ENCODE measurements at regions not wholly inside any gene's neighbourhood (a gene's known extent, or its start where the extent isn't known, plus 50 kb on each side); places are given as distances from the start of the nearest gene placed in this dataset.
"Not testable (repeated sequence)": the region's sequence is repeated elsewhere in the genome, so short reads cannot be mapped to it uniquely, and the experiment has no call there.

DNA sequence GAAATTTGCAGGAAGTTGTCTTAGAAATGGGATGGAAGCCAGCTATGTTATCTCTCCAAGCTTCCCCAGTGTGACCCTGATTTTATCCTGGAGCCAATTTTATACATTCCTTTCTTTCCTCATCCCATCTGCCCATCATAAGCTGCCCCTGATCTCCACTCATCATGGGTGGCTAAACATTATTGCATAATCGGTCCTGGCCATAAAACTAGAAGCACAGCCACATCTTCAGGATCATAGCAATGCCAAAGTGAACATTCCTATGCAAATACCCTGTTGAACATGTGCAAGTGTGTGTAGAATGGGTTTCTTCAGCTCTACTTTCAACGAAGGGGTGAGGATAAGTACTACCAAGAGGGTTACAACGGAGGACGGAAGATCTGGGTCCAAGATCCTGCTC lies 50.6 kb upstream of the COG2 start:
- DNase-seq (ENCODE audit: low spot score) = no peak

DNA sequence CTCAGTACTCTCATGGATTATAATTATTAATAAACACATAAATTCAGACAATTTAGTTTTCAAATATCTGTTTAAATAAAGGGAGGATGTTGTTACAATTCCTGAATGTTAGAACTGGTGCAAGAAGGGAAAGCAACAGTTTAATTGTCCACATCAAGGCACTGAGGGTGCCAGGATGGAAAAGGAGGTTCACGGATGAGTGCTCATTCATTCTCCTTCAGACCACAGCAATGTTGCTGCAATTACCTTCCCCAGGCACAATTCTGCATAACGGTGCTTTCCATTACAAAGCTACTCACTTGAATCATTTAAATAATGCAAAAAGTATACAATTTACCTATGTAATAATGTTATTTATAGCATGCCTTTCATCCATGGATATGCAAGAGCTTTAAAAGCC lies 52.3 kb upstream of the COG2 start:
- DNase-seq (ENCODE audit: low spot score) = no peak

DNA sequence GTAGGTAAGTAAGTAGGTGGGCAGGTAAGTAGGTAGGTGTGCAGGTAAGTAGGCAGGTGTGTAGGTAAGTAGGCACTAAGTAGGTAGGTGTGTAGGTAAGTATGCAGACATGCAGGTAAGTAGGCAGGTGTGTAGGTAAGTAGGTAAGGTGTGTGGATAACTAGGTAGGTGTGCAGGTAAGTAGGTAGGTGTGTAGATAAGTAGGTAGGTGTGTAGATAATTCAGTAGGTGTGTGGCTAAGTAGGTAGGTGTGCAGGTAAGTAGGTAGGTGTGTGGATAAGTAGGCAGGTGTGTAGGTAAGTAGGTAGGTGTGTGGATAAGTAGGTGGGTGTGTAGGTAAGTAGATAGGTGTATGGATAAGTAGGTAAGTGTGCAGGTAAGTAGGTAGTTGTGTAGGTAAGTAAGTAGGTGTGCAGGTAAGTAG lies 53.9 kb upstream of the COG2 start:
- no peak for DNase-seq (ENCODE audit: low spot score)

DNA sequence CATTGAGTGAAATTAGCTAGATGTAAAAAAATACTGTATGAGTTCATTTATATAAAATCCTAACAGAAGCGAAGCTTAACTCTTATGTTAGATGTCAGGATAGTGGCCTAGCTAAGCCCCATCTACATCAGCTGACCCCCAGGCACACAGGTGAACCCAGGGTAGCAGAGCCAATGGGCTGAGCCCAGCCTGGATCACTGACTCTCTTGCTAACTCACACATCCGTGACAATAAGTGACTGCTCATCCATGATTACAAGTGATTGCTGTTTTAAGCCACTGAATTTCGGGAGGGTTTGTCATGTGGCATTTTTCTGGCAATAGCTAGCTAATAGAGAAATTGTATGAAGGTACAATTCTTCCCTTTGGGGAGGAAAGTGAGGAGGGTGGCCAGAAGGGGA lies 55.2 kb upstream of the COG2 start:
- DNase-seq (ENCODE audit: low spot score) = no peak

DNA sequence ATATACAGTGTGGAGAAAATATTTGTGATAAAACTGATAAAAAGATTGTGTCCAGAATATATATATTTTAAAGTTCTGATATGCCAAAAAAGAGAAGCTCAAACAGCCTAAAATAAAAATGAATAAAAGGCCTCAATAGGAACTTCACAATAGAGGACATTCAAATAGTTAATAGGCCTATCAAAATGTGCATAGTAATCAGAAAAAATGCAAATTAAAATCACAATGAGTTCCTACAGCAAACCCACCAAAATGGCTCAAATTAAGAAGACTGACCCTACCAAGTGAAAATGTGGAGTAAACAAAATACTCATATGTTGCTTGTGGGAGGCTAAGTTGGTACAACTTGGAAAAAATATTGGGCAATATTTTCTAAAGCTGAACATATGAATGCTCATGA lies 57.6 kb upstream of the COG2 start:
- DNase-seq (ENCODE audit: low spot score) = no peak

DNA sequence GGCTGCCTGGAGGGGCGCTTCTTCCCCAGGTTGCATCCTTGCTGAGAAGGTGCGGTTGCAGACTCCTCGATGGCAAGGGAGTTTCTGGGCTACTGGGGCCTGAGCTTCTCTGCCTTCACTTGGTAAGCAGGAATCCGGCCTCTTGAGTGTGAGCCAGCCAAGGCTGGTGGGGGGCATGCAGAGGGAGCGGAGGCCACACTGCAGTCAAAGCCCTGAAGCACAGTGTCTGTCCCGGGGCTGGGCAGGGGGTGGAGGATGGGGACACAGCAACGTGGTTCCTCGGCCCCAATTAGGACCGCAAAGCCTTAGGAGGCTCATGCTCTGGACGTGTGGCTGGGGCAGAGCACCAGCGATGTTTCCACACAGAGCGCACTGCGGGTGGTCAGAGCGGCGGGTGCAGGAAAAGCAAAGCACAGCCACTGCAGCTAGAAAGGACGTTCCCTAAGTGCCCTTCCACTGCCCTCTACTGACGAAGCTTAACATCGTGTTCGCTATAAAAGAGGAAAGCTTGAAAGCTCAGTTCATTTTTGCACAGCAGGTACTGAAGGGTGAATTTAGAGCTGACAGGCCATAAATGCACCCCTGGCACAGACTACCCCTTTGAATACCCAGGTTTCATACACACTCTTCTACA lies 60.7 kb upstream of the COG2 start:
- no peak for DNase-seq (ENCODE audit: low spot score)

DNA sequence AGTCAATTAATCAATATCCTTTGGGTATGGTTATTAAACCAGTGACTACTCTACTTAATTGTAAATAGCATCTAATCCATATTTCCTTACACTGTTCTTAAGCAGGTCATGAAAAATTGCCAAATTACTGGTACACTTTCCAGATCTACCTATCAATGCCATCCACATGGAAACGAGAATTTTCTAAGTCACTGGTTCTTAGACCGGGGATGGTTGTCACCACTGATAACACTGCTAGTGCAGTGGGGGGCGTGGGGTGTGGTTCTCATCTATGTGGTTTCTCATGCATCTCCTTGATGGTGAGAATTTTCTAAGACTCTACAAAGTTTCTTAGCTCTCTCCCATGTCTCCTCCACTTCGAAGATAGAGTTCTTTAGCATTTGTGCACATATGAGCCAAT lies 63.7 kb upstream of the COG2 start:
- no peak for DNase-seq (ENCODE audit: low spot score)

DNA sequence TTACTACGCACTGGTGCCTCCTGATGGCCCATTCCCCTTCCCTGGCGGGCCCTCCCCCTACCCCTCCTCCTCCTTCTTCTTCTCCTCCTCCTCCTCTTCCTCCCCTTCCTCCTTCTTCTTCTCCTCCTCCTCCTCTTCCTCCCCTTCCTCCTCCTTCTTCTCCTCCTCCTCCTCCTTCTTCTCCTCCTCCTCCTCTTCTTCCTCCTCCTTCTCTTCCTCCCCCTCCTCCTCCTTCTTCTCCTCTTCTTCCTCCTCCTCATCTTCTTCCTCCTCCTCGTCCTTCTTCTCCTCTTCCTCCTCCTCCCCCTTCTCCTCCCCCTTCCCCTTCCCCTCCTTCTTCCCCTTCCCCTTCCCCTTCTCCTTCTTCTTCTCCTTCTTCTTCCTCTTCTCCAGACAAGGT lies 64.7 kb upstream of the COG2 start:
- no peak for DNase-seq (ENCODE audit: low spot score)

DNA sequence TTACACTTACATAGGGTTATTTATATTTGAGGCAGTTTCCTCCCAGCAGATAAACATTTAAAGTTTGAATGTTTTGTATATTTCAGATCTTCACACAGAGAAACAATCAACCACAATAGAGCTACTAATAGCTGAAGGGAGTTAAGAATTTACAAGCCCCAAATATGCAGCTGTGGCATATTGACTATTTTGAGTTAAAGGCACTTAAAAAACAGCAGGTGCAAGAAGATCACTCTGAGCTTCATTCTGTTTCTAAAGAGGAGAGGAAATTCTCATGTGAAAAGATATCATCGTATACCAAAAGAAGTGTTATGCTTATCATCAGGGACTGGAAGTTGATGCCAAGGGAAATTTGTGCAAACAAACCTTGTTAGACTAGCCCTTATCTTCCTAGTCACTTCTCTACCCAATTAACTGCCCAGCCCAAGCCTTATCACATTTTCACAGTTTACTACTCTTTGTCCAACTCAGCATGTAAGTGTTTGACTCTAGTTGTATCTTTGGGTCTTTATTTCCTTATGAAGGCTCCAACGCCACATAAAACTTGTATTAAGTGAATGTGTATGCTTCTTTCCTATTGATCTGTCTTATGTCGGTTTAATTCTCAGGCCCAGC lies 66.3 kb upstream of the COG2 start:
- no peak for DNase-seq (ENCODE audit: low spot score)

DNA sequence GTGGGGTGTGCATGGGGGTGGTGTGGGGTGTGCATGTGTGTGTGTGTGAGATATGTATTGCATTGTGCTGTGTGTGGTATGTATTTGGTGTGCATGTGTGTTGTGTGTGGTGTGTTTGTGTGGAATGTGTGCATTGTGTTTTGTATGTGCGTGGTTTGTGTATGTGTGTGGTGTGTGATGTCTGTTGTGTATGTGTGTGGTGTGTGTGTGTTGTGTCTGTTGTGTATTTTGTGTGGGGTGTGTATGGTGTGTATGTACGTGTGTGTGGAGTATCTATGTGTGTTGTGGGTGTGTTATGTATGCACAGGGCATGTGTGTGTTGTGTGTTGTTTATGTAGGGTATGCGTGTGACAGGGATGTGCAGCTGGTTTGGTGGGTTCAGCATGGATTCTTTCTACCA lies 67.8 kb upstream of the COG2 start:
- no peak for DNase-seq (ENCODE audit: low spot score)

DNA sequence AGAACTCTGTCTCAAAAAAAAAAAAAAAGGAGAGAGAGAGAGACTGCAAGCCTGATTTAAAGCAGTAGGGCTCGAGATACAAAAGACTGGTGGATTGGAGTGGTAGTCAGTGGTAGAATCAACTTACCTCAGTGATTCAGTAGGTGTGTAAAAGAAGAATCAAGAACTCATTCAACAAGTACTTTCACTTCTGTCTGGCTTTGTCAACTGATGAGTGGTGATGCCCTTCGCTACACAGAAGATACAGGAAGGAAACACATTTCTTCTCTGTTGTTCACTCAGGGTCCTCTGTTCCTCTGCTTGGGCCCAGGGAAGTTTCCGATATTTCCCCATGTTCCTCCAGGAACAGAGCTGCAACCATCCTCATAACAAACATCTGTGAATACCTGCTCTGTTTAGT lies 68.6 kb upstream of the COG2 start:
- DNase-seq (ENCODE audit: low spot score) = no peak

DNA sequence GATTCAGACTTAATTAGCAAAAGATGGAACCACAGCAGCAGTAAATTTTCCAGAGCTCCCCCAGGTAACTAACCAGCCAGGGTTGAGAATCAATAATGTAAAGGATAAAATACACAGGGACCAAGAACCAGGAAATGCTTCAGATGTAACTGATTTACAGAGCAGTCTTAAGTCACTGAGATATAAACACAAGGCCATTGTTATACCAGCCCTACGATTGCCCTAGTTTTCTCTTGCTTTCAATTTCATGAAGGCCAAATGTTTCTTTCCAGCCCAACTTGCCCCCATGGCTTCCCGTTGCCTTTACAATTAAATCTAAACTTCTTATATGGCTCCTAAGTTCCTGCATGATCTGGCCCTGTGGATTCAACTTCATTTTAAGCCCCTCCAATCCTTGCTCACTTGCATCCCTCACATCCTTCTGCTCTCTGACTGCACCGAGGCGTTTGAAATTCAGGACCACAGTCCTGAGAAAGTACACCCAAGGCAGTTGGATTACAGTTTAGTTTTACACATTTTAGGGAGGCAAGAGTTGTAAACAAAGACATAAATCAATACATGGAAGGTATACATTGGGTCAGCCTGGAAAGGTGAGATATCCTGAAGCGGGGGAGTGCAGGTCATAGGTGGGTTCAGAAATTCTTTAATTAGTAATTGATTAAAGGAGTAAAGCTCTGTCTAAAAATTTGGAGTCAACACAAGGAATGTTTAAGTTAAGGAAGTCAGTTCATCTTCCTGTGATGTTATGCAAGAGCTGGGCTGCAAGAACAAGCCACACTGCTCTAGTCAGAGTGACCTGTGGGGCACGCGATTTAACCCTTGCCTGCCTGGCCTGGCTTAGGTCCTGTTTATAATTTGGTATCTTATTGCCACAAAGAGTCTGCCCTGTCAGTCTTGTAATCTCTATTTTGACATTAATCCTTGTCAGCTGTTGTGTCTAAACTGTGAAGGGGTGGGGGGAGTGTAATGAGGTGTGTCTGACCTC lies 69.9 kb upstream of the COG2 start:
- DNase-seq (ENCODE audit: low spot score) = no peak

DNA sequence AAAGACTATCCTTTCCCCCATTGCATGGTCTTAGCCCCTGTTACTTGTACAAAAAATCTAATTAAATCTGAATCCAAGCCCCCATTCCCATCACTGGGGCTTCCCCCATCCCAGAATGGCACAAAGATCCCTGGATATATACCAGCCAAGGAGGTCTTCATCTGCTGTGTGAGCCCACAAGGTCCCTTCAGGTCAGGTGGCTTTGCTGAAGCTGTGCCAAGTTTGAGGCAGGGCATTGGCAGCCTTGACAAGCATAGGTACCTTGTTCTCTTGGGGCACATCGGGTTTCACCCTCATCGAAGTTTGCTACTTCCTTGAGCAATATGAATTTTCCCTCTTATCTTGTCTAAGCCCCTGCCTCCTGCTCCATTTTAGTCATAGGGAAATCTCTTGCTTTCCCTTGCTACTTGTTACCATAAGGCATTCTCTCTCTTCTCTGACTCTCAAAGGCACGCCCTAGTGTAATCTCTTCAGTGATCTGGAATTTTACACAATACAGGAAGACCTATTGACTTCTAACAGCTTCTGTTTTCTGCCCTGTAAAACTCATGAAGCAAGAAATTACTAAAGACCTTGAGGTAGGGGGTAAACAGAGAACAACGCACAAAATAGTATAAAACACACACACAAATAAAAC lies 71.4 kb upstream of the COG2 start:
- no peak for DNase-seq (ENCODE audit: low spot score)

DNA sequence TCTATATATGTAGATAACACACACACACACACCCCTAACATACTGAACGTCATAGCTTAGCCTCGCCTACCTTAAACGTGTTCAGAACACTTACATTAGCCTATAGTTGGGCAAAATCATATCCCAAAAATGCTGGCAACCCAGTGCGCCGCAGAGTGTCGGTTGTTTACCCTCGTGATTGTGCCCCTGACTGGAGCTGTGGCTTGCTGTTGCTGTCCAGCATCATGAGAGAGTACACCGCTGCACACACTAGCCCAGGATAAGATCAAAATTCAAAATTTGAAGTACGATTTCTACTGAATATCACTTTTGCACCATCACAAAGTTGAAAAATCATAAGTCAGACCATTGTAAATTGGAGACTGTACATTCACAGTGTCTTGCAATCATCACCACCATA lies 73.1 kb upstream of the COG2 start:
- DNase-seq (ENCODE audit: low spot score) = no peak

DNA sequence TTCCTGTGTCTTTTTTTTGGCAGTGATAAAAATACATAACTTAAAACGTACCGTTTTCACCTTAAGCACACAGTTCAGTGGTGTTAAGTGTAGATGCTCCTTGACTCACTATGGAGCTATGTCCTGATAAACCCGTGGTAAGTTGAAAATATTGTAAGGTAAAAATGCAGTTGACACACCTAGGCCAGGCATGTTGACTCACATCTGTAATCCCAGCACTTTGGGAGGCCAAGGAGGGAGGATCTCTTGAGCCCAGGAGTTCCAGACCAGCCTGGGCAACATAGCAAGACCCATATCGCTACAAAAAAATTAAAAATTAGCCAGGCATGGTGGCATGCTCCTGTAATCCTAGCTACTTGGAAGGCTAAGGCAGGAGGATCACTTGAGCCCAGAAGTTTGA lies 73.6 kb upstream of the COG2 start:
- DNase-seq (ENCODE audit: low spot score) = no peak

DNA sequence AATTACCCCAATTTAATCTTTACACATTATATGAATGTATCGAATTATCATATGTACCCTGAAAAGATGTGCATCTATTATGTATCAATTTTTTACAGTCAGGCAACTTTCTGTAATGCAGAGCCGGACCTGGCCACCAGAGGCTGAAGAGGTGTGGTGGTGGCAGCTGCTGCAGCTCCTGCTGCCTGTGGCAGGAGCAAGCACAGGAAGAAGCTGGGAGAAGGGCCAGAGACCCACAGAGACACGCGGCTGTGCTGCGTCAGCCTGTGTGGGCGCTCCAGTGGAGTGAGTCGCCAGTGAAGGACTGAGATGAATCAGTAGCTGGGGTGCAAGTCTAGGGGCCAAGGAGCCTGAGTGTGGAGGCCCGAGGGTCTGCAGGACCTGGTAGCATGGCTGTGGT lies 74.3 kb upstream of the COG2 start:
- DNase-seq (ENCODE audit: low spot score) = peak; percentile 51

DNA sequence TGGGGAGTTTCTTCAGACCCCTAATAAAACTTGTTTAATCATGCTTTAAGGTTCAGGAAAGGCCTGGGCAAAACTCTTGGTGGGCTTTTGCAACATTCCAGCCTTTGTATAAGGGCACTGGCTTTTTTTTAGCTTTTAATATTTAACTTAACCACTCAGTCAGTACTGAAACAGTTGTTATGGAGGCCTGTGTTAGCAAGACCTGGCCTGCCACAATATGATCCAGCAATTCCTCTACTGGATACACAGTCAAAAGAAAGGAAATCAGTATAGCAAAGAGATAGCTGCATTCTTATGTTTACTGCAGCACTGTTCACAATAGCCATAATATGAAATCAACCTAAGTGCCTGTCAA lies 75.1 kb upstream of the COG2 start:
- no peak for DNase-seq (ENCODE audit: low spot score)

DNA sequence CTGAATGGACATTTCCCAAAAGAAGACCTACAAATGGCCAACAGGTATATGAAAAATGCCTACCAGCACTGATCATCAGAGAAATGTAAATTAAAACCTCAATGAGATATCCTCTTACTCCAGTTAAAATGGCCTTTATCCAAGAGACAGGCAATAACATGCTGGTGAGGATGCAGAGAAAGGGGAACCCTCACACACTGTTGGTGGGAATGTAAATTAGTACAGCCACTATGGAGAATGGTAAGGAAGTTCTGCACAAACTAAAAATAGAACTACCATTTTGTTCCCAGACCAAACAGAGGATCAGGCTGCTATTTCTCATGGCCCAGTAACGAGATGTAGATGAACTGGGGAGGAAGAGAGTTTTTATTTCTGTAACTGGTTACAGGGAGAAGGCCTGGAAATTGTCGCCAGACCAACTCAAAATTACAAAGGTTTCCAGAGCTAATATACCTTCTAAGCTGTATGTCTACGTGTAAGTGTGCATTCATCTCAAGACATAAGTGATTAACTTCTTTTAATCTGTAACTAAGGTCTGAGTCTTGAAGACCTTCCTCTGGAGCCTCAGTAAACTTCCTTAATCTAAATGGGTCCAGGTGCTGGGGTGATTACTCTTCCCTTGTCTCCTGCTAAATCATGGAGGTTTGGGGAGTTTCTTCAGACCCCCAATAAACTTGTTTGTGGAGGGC lies 75.6 kb upstream of the COG2 start:
- DNase-seq (ENCODE audit: low spot score) = not testable (repeated sequence)

DNA sequence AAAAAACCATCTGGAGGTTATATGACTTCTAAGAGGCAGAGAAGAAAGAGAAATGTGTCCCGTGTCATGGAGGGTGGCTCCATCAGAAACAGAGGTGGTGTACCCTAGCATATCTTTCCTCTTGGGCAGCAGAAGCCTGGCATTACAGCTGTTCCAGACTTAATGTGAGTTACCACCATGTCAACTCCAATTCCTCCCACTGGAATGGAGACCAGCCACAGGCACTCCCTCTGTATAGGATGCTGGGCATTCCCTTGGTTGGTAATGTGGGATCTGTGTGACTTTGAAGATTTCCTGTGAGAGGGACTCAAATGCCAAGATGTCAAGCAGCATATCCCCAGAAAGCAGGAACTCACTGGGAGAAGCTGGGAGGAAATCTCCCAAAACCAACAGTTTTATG lies 77.1 kb upstream of the COG2 start:
- no peak for DNase-seq (ENCODE audit: low spot score)

DNA sequence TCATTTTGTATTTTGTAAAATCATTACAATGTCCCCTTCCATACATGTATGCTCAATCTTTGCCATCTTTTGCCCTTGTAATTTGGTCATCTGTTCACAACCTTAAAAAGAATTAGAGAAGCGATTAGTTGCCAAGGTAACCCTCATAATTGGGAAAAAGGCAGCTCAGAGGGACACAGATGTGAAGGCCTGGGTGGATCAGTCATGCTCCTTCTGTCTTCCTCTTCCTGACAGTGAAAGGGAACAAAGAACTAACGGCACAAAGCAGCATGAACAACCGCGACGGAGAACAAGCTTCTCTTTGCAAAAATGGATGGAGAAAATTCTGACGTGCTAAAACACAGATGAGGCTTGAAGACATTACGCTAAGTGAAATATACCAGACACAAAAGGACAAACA lies 78.7 kb upstream of the COG2 start:
- no peak for DNase-seq (ENCODE audit: low spot score)

DNA sequence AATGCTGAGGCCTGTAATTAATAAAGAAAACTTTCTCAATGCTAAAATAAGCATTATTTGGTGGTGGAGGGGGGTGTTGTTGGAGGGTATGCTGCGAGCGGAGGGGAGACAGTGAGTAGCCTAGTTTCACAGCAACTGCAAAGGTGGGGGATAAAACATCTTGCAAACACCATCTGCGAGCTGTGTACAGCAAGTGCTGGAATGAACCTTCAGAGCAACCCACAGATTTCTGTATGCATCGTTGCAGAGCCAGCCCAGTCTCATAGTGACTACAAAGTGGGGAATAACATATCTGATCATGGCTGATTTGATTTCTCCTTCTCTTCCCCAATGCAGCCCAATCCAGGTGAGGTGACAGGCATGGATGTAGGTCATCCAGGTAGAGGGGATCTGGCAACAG lies 80.7 kb upstream of the COG2 start:
- DNase-seq (ENCODE audit: low spot score) = no peak

DNA sequence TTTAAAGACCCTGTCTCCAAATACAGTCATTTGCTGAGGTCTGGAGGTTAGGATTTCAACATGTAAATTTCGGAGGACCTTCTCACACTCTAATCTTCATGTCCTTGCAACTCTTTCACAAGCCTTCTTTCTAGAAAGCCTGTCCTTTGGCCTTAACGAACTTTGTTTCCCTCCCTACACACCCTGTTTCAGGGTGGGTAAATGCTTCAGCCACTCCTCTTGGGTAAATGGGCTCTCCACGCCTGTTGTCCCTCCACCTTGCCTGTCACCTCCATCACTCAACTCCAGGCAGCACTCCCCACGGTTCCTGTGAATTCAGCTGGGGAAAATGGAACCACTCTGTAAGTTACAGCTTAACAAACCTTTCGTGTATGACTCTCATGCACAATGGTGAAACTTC lies 84.0 kb upstream of the COG2 start:
- no peak for DNase-seq (ENCODE audit: low spot score)
